HCT116 (cell line): ENCODE measurements at regions not wholly inside any gene's neighbourhood (a gene's known extent, or its start where the extent isn't known, plus 50 kb on each side); places are given as distances from the start of the nearest gene placed in this dataset.

Experiments
- ATAC-seq: fragments of 200-7000 bp; cut with Tn5 transposase; 2 replicates; pipeline ENCODE4 v1.9.1; 2020; ENCODE audit warnings: mild to moderate bottlenecking, moderate library complexity
- BruUV-seq: library from RNA; stranded (reverse); fragments of 400-500 nt; replicated peaks from 2 replicates; lab custom pipeline; 2021; lab: Mats Ljungman, UMichigan
- CTCF ChIA-PET: fragments of 300-600 bp; sonication (Branson Sonifier 250); formaldehyde crosslinking; loops from one replicate; lab custom pipeline; 2021; ENCODE audit warnings: antibody characterized with exemption; lab: Charles Lee
- POLR2A ChIA-PET: fragments of 300-600, 350-600 bp; sonication (Branson Sonifier 250); formaldehyde crosslinking; loops from one replicate; lab custom pipeline; 2021; ENCODE audit warnings: antibody characterized with exemption; lab: Charles Lee
- RAD21 ChIA-PET, 2 experiments: fragments of 300-600 bp; sonication (Branson Sonifier 250); formaldehyde crosslinking; loops; one replicate each; lab custom pipeline; 2023; ENCODE audit warnings: low total read pairs in 2 of 2; ENCODE audit not compliant: uncharacterized antibody in 2 of 2, unreplicated experiment in 2 of 2, low non-redundant PET in 1 of 2; lab: Charles Lee
- DNase-seq: peaks from one replicate; pipeline ENCODE4 v3.0.0-alpha.2; 2010; ENCODE audit warnings: low read depth, low spot score
- H2AFZ ChIP-seq: fragments of 200-600 bp; shearing (Covaris generic), sonication (generic); 2 replicates; pipeline ENCODE4 v1.6.1; 2017; ENCODE audit warnings: low read depth, mixed run types, mixed read lengths, antibody characterized with exemption, low read length; ENCODE audit not compliant: poor library complexity, severe bottlenecking
- H3K27ac ChIP-seq: 2 replicates; pipeline ENCODE4 v1.5.1; 2012; ENCODE audit warnings: low read depth, low read length
- H3K27me3 ChIP-seq: fragments of 200-600 bp; sonication (generic); 2 replicates; pipeline ENCODE4 v1.6.1; 2016; ENCODE audit warnings: mixed run types, low read length, mixed read lengths; ENCODE audit not compliant: insufficient read depth
- H3K36me3 ChIP-seq, 2 experiments: fragments of 200-500 bp in 1 of 2; fragments of 200-600 bp in 1 of 2; sonication (Bioruptor generic) in 1 of 2; sonication (generic) in 1 of 2; 2 replicates each; pipeline versions ENCODE4 v1.5.1 to v1.6.1; 2014 to 2016; ENCODE audit warnings: low read length in 2 of 2, inconsistent platforms in 1 of 2, mixed read lengths in 1 of 2, mixed run types in 1 of 2; ENCODE audit not compliant: insufficient read depth in 2 of 2, control insufficient read depth in 1 of 2
- H3K4me1 ChIP-seq, 2 experiments: fragments of 200-600 bp in 1 of 2; sonication (generic) in 1 of 2; 2 replicates each; pipeline versions ENCODE4 v1.5.1 to v1.6.1; 2012 to 2017; ENCODE audit warnings: low read length in 2 of 2, inconsistent platforms in 1 of 2, mild to moderate bottlenecking in 1 of 2, mixed read lengths in 1 of 2, mixed run types in 1 of 2, moderate library complexity in 1 of 2; ENCODE audit not compliant: insufficient read depth in 2 of 2, control insufficient read depth in 1 of 2
- H3K4me2 ChIP-seq: fragments of 200-600 bp; sonication (generic); 2 replicates; pipeline ENCODE4 v1.6.1; 2017; ENCODE audit warnings: mixed run types, low read length, mixed read lengths
- H3K4me3 ChIP-seq, 2 experiments: fragments of 200-600 bp in 1 of 2; sonication (generic) in 1 of 2; replicated peaks in 1 of 2; 2 replicates each; pipeline ENCODE4 v1.5.1; 2011 to 2016; ENCODE audit warnings: low read length in 2 of 2, control low read depth in 1 of 2, low read depth in 1 of 2, mild to moderate bottlenecking in 1 of 2, mixed read lengths in 1 of 2, mixed run types in 1 of 2
- H3K79me2 ChIP-seq: fragments of 200-600 bp; sonication (generic); 2 replicates; pipeline ENCODE4 v1.6.1; 2017; ENCODE audit warnings: mild to moderate bottlenecking, mixed run types, low read length, moderate library complexity, mixed read lengths; ENCODE audit not compliant: insufficient read depth
- H3K9ac ChIP-seq: fragments of 200-600 bp; sonication (generic); 2 replicates; pipeline ENCODE4 v1.6.1; 2016; ENCODE audit warnings: low read length, mixed read lengths
- H3K9me2 ChIP-seq: fragments of 200-600 bp; sonication (generic), shearing (Covaris generic); 2 replicates; pipeline ENCODE4 v1.6.1; 2017; ENCODE audit warnings: mixed run types, mild to moderate bottlenecking, moderate library complexity; ENCODE audit not compliant: insufficient read depth
- H3K9me3 ChIP-seq, 2 experiments: fragments of 200-500 bp in 1 of 2; fragments of 200-600 bp in 1 of 2; sonication (Bioruptor generic) in 1 of 2; sonication (generic) in 1 of 2; 2 replicates each; pipeline ENCODE4 v1.6.1; 2014 to 2017; ENCODE audit warnings: low read length in 2 of 2, mixed read lengths in 2 of 2, inconsistent platforms in 1 of 2, low read depth in 1 of 2, mild to moderate bottlenecking in 1 of 2, mixed run types in 1 of 2, moderate library complexity in 1 of 2; ENCODE audit not compliant: control insufficient read depth in 1 of 2, insufficient read depth in 1 of 2
- H4K20me1 ChIP-seq: fragments of 200-600 bp; sonication (generic), shearing (Covaris generic); 2 replicates; pipeline ENCODE4 v1.6.1; 2017; ENCODE audit warnings: mixed run types, mild to moderate bottlenecking, moderate library complexity; ENCODE audit not compliant: insufficient read depth
- CBX3 ChIP-seq: IDR thresholded peaks from 2 replicates; pipeline ENCODE4 v1.6.1; 2012; ENCODE audit warnings: low read depth
- CEBPB ChIP-seq: IDR thresholded peaks from 2 replicates; pipeline ENCODE4 v1.6.1; 2012; ENCODE audit warnings: low read depth
- EZH2 ChIP-seq: fragments of 200-600 bp; sonication (generic); IDR thresholded peaks from 2 replicates; pipeline ENCODE4 v1.6.1; 2017; ENCODE audit warnings: antibody characterized with exemption, mixed run types
- FOSL1 ChIP-seq: IDR thresholded peaks from 2 replicates; pipeline ENCODE4 v1.6.1; 2012; ENCODE audit warnings: low read depth
- JUND ChIP-seq: IDR thresholded peaks from 2 replicates; pipeline ENCODE4 v1.6.1; 2012
- POLR2A ChIP-seq: IDR thresholded peaks from 2 replicates; pipeline ENCODE4 v1.7.0; 2011; ENCODE audit warnings: borderline replicate concordance; ENCODE audit not compliant: insufficient read depth, insufficient read length; ENCODE audit errors: extremely low read depth
- POLR2AphosphoS5 ChIP-seq: IDR thresholded peaks from 2 replicates; pipeline ENCODE4 v1.6.1; 2011; ENCODE audit warnings: mild to moderate bottlenecking, low read depth, low read length, moderate library complexity
- RAD21 ChIP-seq: IDR thresholded peaks from 2 replicates; pipeline ENCODE4 v1.6.1; 2012; ENCODE audit warnings: low read depth, mild to moderate bottlenecking
- SP1 ChIP-seq: IDR thresholded peaks from 2 replicates; pipeline ENCODE4 v1.6.1; 2012; ENCODE audit warnings: low read depth
- SRF ChIP-seq: IDR thresholded peaks from 2 replicates; pipeline ENCODE4 v1.6.1; 2012; ENCODE audit warnings: low read depth
- TCF7L2 ChIP-seq: IDR thresholded peaks from 2 replicates; pipeline ENCODE4 v1.7.0; 2011; ENCODE audit warnings: borderline replicate concordance, inconsistent platforms; ENCODE audit not compliant: insufficient read depth, insufficient read length; ENCODE audit errors: extremely low read depth
- YY1 ChIP-seq: IDR thresholded peaks from 2 replicates; pipeline ENCODE4 v1.6.1; 2011; ENCODE audit warnings: low read length, low read depth, moderate library complexity, mild to moderate bottlenecking; ENCODE audit not compliant: insufficient replicate concordance; ENCODE audit errors: extremely low read depth
- ZFX ChIP-seq: fragments of 450-650 bp; IDR thresholded peaks from 2 replicates; pipeline ENCODE4 v1.6.1; 2017
- ZNF274 ChIP-seq: fragments of 200-500 bp; sonication (Bioruptor generic); IDR thresholded peaks from 2 replicates; pipeline ENCODE4 v1.6.1; 2014; ENCODE audit warnings: mild to moderate bottlenecking, low read depth, low read length, inconsistent platforms
- intact Hi-C: fragments of 100-400 bp; cut with micrococcal nuclease; formaldehyde crosslinking; loops from 2 replicates; pipeline ENCODE4 v1.10.0; 2022
- TF ChIP-seq, protein P1 (sequence below): IDR thresholded peaks from 2 replicates; pipeline ENCODE4 v1.6.1; 2012; ENCODE audit warnings: low read depth
- TF ChIP-seq, protein P2 (sequence below): IDR thresholded peaks from 2 replicates; pipeline ENCODE4 v1.6.1; 2012

DNA sequence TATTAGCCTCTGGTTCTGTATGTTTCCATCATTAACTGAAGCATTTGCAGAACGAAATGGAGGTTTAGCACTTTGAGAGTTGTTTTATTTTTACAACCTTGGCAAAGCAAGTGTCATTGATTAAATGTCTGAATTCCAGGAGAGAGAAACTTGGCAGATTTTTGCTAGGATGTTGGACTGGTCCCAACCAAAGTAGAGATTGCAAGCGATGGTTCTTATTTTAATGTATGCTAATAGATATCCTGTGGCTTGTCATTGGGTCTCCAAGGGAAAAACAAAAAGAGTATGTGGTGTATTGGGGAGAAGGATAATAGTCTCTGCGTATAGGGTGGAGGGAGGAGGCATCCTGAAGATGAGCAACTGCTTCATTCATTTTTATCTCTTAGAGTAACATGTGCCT lies 457.2 kb upstream of the RUNX1 start:
- ChIA-PET CTCF (no interaction called here), RAD21 (no interaction called here), POLR2A (no interaction called here)
- no peak for DNase-seq
- H3K27me3 ChIP-seq = peaks cover 16% of the 10 kb centered on the region; the same call in 1 of the 2 replicates
- H3K9me2 ChIP-seq = no peaks in the 10 kb centered on the region
- no peaks in the 10 kb centered on the region for H3K36me3 ChIP-seq
- H3K27ac ChIP-seq = no peak overlapping the region
- no peaks in the 10 kb centered on the region for H3K9me3 ChIP-seq
- intact Hi-C loops = no loop called here
- no peak overlapping the region for H3K4me2 ChIP-seq
- TF ChIP-seq YY1 = no peak
- TF ChIP-seq RAD21 = no peak
- TF ChIP-seq SRF = no peak
- TF ChIP-seq POLR2A = no peak
- no peak for TF ChIP-seq POLR2AphosphoS5
- TF ChIP-seq, protein P1, sequence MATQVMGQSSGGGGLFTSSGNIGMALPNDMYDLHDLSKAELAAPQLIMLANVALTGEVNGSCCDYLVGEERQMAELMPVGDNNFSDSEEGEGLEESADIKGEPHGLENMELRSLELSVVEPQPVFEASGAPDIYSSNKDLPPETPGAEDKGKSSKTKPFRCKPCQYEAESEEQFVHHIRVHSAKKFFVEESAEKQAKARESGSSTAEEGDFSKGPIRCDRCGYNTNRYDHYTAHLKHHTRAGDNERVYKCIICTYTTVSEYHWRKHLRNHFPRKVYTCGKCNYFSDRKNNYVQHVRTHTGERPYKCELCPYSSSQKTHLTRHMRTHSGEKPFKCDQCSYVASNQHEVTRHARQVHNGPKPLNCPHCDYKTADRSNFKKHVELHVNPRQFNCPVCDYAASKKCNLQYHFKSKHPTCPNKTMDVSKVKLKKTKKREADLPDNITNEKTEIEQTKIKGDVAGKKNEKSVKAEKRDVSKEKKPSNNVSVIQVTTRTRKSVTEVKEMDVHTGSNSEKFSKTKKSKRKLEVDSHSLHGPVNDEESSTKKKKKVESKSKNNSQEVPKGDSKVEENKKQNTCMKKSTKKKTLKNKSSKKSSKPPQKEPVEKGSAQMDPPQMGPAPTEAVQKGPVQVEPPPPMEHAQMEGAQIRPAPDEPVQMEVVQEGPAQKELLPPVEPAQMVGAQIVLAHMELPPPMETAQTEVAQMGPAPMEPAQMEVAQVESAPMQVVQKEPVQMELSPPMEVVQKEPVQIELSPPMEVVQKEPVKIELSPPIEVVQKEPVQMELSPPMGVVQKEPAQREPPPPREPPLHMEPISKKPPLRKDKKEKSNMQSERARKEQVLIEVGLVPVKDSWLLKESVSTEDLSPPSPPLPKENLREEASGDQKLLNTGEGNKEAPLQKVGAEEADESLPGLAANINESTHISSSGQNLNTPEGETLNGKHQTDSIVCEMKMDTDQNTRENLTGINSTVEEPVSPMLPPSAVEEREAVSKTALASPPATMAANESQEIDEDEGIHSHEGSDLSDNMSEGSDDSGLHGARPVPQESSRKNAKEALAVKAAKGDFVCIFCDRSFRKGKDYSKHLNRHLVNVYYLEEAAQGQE = no peak
- TF ChIP-seq CEBPB = no peak
- TF ChIP-seq CBX3 = no peak
- TF ChIP-seq SP1 = no peak
- no peak for TF ChIP-seq JUND
- TF ChIP-seq EZH2 = no peak
- TF ChIP-seq ZNF274 = no peak
- no peak for TF ChIP-seq ZFX
- TF ChIP-seq, protein P2, sequence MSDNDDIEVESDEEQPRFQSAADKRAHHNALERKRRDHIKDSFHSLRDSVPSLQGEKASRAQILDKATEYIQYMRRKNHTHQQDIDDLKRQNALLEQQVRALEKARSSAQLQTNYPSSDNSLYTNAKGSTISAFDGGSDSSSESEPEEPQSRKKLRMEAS = no peak
- no peak for TF ChIP-seq FOSL1
- TF ChIP-seq TCF7L2 = no peak
- no TSS peak for BruUV-seq
- H4K20me1 ChIP-seq = no peaks in the 10 kb centered on the region
- no peak for ATAC-seq
- no peaks in the 10 kb centered on the region for H3K79me2 ChIP-seq
- H3K9ac ChIP-seq = no peak overlapping the region
- no peak overlapping the region for H3K4me3 ChIP-seq
- peaks cover 0 to 5% of the 10 kb centered on the region in 2 experiments; a peak in 1 of 4 replicates for H3K4me1 ChIP-seq
- H2AFZ ChIP-seq = no peak overlapping the region
